HCT116 (cell line): ENCODE measurements at regions not wholly inside any gene's neighbourhood (a gene's known extent, or its start where the extent isn't known, plus 50 kb on each side); places are given as distances from the start of the nearest gene placed in this dataset.

Experiments used
- ATAC-seq: fragments of 200-7000 bp; cut with Tn5 transposase; 2 replicates; pipeline ENCODE4 v1.9.1; 2020; ENCODE audit warnings: mild to moderate bottlenecking, moderate library complexity
- BruUV-seq: library from RNA; stranded (reverse); fragments of 400-500 nt; replicated peaks from 2 replicates; lab custom pipeline; 2021; lab: Mats Ljungman, UMichigan
- CTCF ChIA-PET: fragments of 300-600 bp; sonication (Branson Sonifier 250); formaldehyde crosslinking; loops from one replicate; lab custom pipeline; 2021; ENCODE audit warnings: antibody characterized with exemption; lab: Charles Lee
- POLR2A ChIA-PET: fragments of 300-600, 350-600 bp; sonication (Branson Sonifier 250); formaldehyde crosslinking; loops from one replicate; lab custom pipeline; 2021; ENCODE audit warnings: antibody characterized with exemption; lab: Charles Lee
- RAD21 ChIA-PET, 2 experiments: fragments of 300-600 bp; sonication (Branson Sonifier 250); formaldehyde crosslinking; loops; one replicate each; lab custom pipeline; 2023; ENCODE audit warnings: low total read pairs in 2 of 2; ENCODE audit not compliant: uncharacterized antibody in 2 of 2, unreplicated experiment in 2 of 2, low non-redundant PET in 1 of 2; lab: Charles Lee
- DNase-seq: peaks from one replicate; pipeline ENCODE4 v3.0.0-alpha.2; 2010; ENCODE audit warnings: low read depth, low spot score
- H2AFZ ChIP-seq: fragments of 200-600 bp; shearing (Covaris generic), sonication (generic); 2 replicates; pipeline ENCODE4 v1.6.1; 2017; ENCODE audit warnings: low read depth, mixed run types, mixed read lengths, antibody characterized with exemption, low read length; ENCODE audit not compliant: poor library complexity, severe bottlenecking
- H3K27ac ChIP-seq: 2 replicates; pipeline ENCODE4 v1.5.1; 2012; ENCODE audit warnings: low read depth, low read length
- H3K27me3 ChIP-seq: fragments of 200-600 bp; sonication (generic); 2 replicates; pipeline ENCODE4 v1.6.1; 2016; ENCODE audit warnings: mixed run types, low read length, mixed read lengths; ENCODE audit not compliant: insufficient read depth
- H3K36me3 ChIP-seq, 2 experiments: fragments of 200-500 bp in 1 of 2; fragments of 200-600 bp in 1 of 2; sonication (Bioruptor generic) in 1 of 2; sonication (generic) in 1 of 2; 2 replicates each; pipeline versions ENCODE4 v1.5.1 to v1.6.1; 2014 to 2016; ENCODE audit warnings: low read length in 2 of 2, inconsistent platforms in 1 of 2, mixed read lengths in 1 of 2, mixed run types in 1 of 2; ENCODE audit not compliant: insufficient read depth in 2 of 2, control insufficient read depth in 1 of 2
- H3K4me1 ChIP-seq, 2 experiments: fragments of 200-600 bp in 1 of 2; sonication (generic) in 1 of 2; 2 replicates each; pipeline versions ENCODE4 v1.5.1 to v1.6.1; 2012 to 2017; ENCODE audit warnings: low read length in 2 of 2, inconsistent platforms in 1 of 2, mild to moderate bottlenecking in 1 of 2, mixed read lengths in 1 of 2, mixed run types in 1 of 2, moderate library complexity in 1 of 2; ENCODE audit not compliant: insufficient read depth in 2 of 2, control insufficient read depth in 1 of 2
- H3K4me2 ChIP-seq: fragments of 200-600 bp; sonication (generic); 2 replicates; pipeline ENCODE4 v1.6.1; 2017; ENCODE audit warnings: mixed run types, low read length, mixed read lengths
- H3K4me3 ChIP-seq, 2 experiments: fragments of 200-600 bp in 1 of 2; sonication (generic) in 1 of 2; replicated peaks in 1 of 2; 2 replicates each; pipeline ENCODE4 v1.5.1; 2011 to 2016; ENCODE audit warnings: low read length in 2 of 2, control low read depth in 1 of 2, low read depth in 1 of 2, mild to moderate bottlenecking in 1 of 2, mixed read lengths in 1 of 2, mixed run types in 1 of 2
- H3K79me2 ChIP-seq: fragments of 200-600 bp; sonication (generic); 2 replicates; pipeline ENCODE4 v1.6.1; 2017; ENCODE audit warnings: mild to moderate bottlenecking, mixed run types, low read length, moderate library complexity, mixed read lengths; ENCODE audit not compliant: insufficient read depth
- H3K9ac ChIP-seq: fragments of 200-600 bp; sonication (generic); 2 replicates; pipeline ENCODE4 v1.6.1; 2016; ENCODE audit warnings: low read length, mixed read lengths
- H3K9me2 ChIP-seq: fragments of 200-600 bp; sonication (generic), shearing (Covaris generic); 2 replicates; pipeline ENCODE4 v1.6.1; 2017; ENCODE audit warnings: mixed run types, mild to moderate bottlenecking, moderate library complexity; ENCODE audit not compliant: insufficient read depth
- H3K9me3 ChIP-seq, 2 experiments: fragments of 200-500 bp in 1 of 2; fragments of 200-600 bp in 1 of 2; sonication (Bioruptor generic) in 1 of 2; sonication (generic) in 1 of 2; 2 replicates each; pipeline ENCODE4 v1.6.1; 2014 to 2017; ENCODE audit warnings: low read length in 2 of 2, mixed read lengths in 2 of 2, inconsistent platforms in 1 of 2, low read depth in 1 of 2, mild to moderate bottlenecking in 1 of 2, mixed run types in 1 of 2, moderate library complexity in 1 of 2; ENCODE audit not compliant: control insufficient read depth in 1 of 2, insufficient read depth in 1 of 2
- H4K20me1 ChIP-seq: fragments of 200-600 bp; sonication (generic), shearing (Covaris generic); 2 replicates; pipeline ENCODE4 v1.6.1; 2017; ENCODE audit warnings: mixed run types, mild to moderate bottlenecking, moderate library complexity; ENCODE audit not compliant: insufficient read depth
- ATF3 ChIP-seq: IDR thresholded peaks from 2 replicates; pipeline ENCODE4 v1.6.1; 2012
- CBX3 ChIP-seq: IDR thresholded peaks from 2 replicates; pipeline ENCODE4 v1.6.1; 2012; ENCODE audit warnings: low read depth
- EGR1 ChIP-seq: IDR thresholded peaks from 2 replicates; pipeline ENCODE4 v1.6.1; 2012; ENCODE audit warnings: low read depth
- JUND ChIP-seq: IDR thresholded peaks from 2 replicates; pipeline ENCODE4 v1.6.1; 2012
- POLR2AphosphoS5 ChIP-seq: IDR thresholded peaks from 2 replicates; pipeline ENCODE4 v1.6.1; 2011; ENCODE audit warnings: mild to moderate bottlenecking, low read depth, low read length, moderate library complexity
- RAD21 ChIP-seq: IDR thresholded peaks from 2 replicates; pipeline ENCODE4 v1.6.1; 2012; ENCODE audit warnings: low read depth, mild to moderate bottlenecking
- SIN3A ChIP-seq: IDR thresholded peaks from 2 replicates; pipeline ENCODE4 v1.6.1; 2012; ENCODE audit warnings: low read depth
- SP1 ChIP-seq: IDR thresholded peaks from 2 replicates; pipeline ENCODE4 v1.6.1; 2012; ENCODE audit warnings: low read depth
- SRF ChIP-seq: IDR thresholded peaks from 2 replicates; pipeline ENCODE4 v1.6.1; 2012; ENCODE audit warnings: low read depth
- TCF7L2 ChIP-seq: IDR thresholded peaks from 2 replicates; pipeline ENCODE4 v1.7.0; 2011; ENCODE audit warnings: borderline replicate concordance, inconsistent platforms; ENCODE audit not compliant: insufficient read depth, insufficient read length; ENCODE audit errors: extremely low read depth
- YY1 ChIP-seq: IDR thresholded peaks from 2 replicates; pipeline ENCODE4 v1.6.1; 2011; ENCODE audit warnings: low read length, low read depth, moderate library complexity, mild to moderate bottlenecking; ENCODE audit not compliant: insufficient replicate concordance; ENCODE audit errors: extremely low read depth
- ZBTB33 ChIP-seq: IDR thresholded peaks from 2 replicates; pipeline ENCODE4 v1.6.1; 2011; ENCODE audit warnings: mild to moderate bottlenecking, low read length, moderate library complexity; ENCODE audit not compliant: insufficient replicate concordance; ENCODE audit errors: extremely low read depth
- ZNF274 ChIP-seq: fragments of 200-500 bp; sonication (Bioruptor generic); IDR thresholded peaks from 2 replicates; pipeline ENCODE4 v1.6.1; 2014; ENCODE audit warnings: mild to moderate bottlenecking, low read depth, low read length, inconsistent platforms
- intact Hi-C: fragments of 100-400 bp; cut with micrococcal nuclease; formaldehyde crosslinking; loops from 2 replicates; pipeline ENCODE4 v1.10.0; 2022
- TF ChIP-seq, protein P1 (sequence below): IDR thresholded peaks from 2 replicates; pipeline ENCODE4 v1.6.1; 2012

GRCh38 chr17:10927712-10928111 is 89.8 kb upstream of the PIRT start:
- Histone ChIP-seq H3K9ac (no peak overlapping the region), H3K9me2 (no peaks in the 10 kb centered on the region), H3K36me3 (no peaks in the 10 kb centered on the region), H3K4me3 (no peak overlapping the region), H3K4me2 (no peak overlapping the region), H3K79me2 (no peaks in the 10 kb centered on the region), H4K20me1 (no peaks in the 10 kb centered on the region), H3K9me3 (peaks cover 0 to under 1% of the 10 kb centered on the region in 2 experiments; a peak in 1 of 4 replicates), H3K4me1 (no peaks in the 10 kb centered on the region), H3K27ac (no peak overlapping the region), H3K27me3 (no peaks in the 10 kb centered on the region), H2AFZ (no peak overlapping the region)
- no TSS peak for BruUV-seq
- ChIA-PET CTCF (no interaction called here), POLR2A (no interaction called here), RAD21 (no interaction called here)
- ATAC-seq, result no peak
- TF ChIP-seq, protein P1, sequence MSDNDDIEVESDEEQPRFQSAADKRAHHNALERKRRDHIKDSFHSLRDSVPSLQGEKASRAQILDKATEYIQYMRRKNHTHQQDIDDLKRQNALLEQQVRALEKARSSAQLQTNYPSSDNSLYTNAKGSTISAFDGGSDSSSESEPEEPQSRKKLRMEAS, result no peak
- TF ChIP-seq SP1, result no peak
- TF ChIP-seq CBX3, result no peak
- TF ChIP-seq EGR1, result no peak
- no peak for TF ChIP-seq ATF3
- TF ChIP-seq POLR2AphosphoS5, result no peak
- TF ChIP-seq SRF, result no peak
- no peak for TF ChIP-seq RAD21
- DNase-seq, result no peak
- intact Hi-C loops, result no loop called here

DNA sequence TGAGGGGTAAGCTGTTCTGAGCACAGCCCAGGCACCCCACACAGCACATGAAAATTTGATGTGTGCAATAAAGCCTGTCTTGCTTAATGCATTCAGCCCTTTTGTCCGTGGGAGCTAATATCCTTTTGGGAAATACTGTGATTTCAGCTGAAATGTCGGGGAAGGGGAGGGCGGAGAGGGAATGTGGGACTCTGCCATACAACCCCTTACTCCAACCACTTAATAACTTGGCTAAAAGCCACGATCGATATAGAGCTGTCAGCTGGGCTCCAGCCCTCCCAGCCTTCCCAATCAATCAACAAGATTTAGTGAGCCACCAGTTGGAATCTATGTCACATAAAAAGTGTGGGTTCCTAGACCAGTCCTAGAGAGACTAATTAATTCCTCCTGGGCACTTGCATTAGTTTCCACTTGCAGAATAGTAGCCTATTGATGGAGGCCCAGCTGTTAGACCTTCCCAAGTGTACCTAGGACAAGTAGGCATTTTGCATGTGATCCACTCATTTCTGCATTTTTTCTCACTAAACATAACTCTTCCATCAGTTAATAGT is 82.7 kb upstream of the PIRT start:
- no peak overlapping the region for H3K4me3 ChIP-seq

More for the DNA sequence above, 82.7 kb upstream of the PIRT start:
- ChIA-PET RAD21 (no interaction called here), POLR2A (no interaction called here), CTCF (no interaction called here)
- Histone ChIP-seq H3K36me3 (no peaks in the 10 kb centered on the region), H3K9me3 (no peaks in the 10 kb centered on the region; a peak in 1 of 4 replicates), H3K27me3 (no peaks in the 10 kb centered on the region), H4K20me1 (no peaks in the 10 kb centered on the region), H3K9me2 (no peaks in the 10 kb centered on the region), H2AFZ (no peak overlapping the region), H3K27ac (no peak overlapping the region), H3K4me2 (no peak overlapping the region), H3K9ac (no peak overlapping the region), H3K4me1 (no peaks in the 10 kb centered on the region), H3K79me2 (no peaks in the 10 kb centered on the region)
- ATAC-seq (no peak), DNase-seq (no peak)
- intact Hi-C loops, result no loop called here
- no TSS peak for BruUV-seq
- TF ChIP-seq YY1, result no peak
- no peak for TF ChIP-seq SP1
- TF ChIP-seq JUND, result no peak
- TF ChIP-seq TCF7L2, result no peak
- TF ChIP-seq SIN3A, result no peak
- TF ChIP-seq RAD21, result no peak
- no peak for TF ChIP-seq ZBTB33
- TF ChIP-seq ZNF274, result no peak
